HL-60 (cell line): ENCODE measurements at regions not wholly inside any gene's neighbourhood (a gene's known extent, or its start where the extent isn't known, plus 50 kb on each side); places are given as distances from the start of the nearest gene placed in this dataset.
"Not testable (repeated sequence)": the region's sequence is repeated elsewhere in the genome, so short reads cannot be mapped to it uniquely, and the experiment has no call there.

ENCODE experiments used
- DNase-seq, 2 experiments: peaks; one replicate each; pipeline ENCODE4 v3.0.0-alpha.2; 2010 to 2020; ENCODE audit warnings: low read depth in 1 of 2, low spot score in 1 of 2
- H3K27ac ChIP-seq: fragments of 250-450 bp; sonication (Bioruptor Pico); replicated peaks from 2 replicates; pipeline ENCODE4 v1.5.1; 2020; ENCODE audit warnings: mild to moderate bottlenecking, moderate library complexity
- H3K27me3 ChIP-seq: fragments of 250-450 bp; sonication (Bioruptor Pico); 2 replicates; pipeline ENCODE4 v1.5.1; 2021; ENCODE audit warnings: mild to moderate bottlenecking, moderate library complexity; ENCODE audit not compliant: insufficient read depth, poor library complexity, severe bottlenecking
- H3K4me3 ChIP-seq: replicated peaks from 2 replicates; pipeline ENCODE4 v1.5.1; 2011; ENCODE audit warnings: mild to moderate bottlenecking, control low read depth, low read length; ENCODE audit not compliant: insufficient read depth
- CTCF ChIP-seq: IDR thresholded peaks from one replicate; pipeline ENCODE4 v1.5.1; 2011; ENCODE audit warnings: low read length, control low read depth, inconsistent platforms; ENCODE audit not compliant: insufficient read depth
- GABPA ChIP-seq: IDR thresholded peaks from 2 replicates; pipeline ENCODE4 v1.6.1; 2012; ENCODE audit warnings: low read depth
- POLR2AphosphoS5 ChIP-seq: IDR thresholded peaks from 2 replicates; pipeline ENCODE4 v1.6.1; 2012; ENCODE audit warnings: low read depth
- SPI1 ChIP-seq: IDR thresholded peaks from 2 replicates; pipeline ENCODE4 v1.6.1; 2012; ENCODE audit warnings: low read depth, mild to moderate bottlenecking, borderline replicate concordance
- TF ChIP-seq, protein P1 (sequence below): IDR thresholded peaks from 2 replicates; pipeline ENCODE4 v1.6.1; 2012; ENCODE audit warnings: low read depth; ENCODE audit not compliant: insufficient replicate concordance

DNA sequence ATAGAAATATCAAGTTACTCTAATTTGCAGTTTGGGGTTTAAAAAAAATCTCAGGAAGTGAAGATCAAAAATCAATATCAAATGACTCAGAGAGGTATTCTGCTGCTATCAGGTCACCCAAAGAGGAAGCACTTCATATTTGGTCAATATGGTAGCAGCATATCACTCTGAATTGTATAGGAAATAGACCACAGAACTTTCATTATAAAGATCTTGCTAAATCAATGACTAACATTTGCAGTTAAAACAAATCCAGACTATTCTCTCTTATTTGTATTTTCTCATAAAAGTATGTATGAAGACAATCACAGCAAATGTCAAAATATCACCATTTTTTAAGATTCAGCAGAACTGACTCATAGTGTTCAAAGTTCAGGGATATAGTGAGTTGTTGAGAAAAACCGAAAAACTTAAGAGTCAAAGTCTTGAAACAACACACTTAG, 105.8 kb upstream of the PCSK1 start:
- DNase-seq: no peak
- Histone ChIP-seq H3K4me3 (no peak overlapping the region), H3K27me3 (no peaks in the 10 kb centered on the region), H3K27ac (no peak overlapping the region)
- TF ChIP-seq, protein P1, sequence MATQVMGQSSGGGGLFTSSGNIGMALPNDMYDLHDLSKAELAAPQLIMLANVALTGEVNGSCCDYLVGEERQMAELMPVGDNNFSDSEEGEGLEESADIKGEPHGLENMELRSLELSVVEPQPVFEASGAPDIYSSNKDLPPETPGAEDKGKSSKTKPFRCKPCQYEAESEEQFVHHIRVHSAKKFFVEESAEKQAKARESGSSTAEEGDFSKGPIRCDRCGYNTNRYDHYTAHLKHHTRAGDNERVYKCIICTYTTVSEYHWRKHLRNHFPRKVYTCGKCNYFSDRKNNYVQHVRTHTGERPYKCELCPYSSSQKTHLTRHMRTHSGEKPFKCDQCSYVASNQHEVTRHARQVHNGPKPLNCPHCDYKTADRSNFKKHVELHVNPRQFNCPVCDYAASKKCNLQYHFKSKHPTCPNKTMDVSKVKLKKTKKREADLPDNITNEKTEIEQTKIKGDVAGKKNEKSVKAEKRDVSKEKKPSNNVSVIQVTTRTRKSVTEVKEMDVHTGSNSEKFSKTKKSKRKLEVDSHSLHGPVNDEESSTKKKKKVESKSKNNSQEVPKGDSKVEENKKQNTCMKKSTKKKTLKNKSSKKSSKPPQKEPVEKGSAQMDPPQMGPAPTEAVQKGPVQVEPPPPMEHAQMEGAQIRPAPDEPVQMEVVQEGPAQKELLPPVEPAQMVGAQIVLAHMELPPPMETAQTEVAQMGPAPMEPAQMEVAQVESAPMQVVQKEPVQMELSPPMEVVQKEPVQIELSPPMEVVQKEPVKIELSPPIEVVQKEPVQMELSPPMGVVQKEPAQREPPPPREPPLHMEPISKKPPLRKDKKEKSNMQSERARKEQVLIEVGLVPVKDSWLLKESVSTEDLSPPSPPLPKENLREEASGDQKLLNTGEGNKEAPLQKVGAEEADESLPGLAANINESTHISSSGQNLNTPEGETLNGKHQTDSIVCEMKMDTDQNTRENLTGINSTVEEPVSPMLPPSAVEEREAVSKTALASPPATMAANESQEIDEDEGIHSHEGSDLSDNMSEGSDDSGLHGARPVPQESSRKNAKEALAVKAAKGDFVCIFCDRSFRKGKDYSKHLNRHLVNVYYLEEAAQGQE: no peak
- TF ChIP-seq POLR2AphosphoS5 (no peak), SPI1 (no peak), GABPA (no peak), CTCF (no peak)

DNA sequence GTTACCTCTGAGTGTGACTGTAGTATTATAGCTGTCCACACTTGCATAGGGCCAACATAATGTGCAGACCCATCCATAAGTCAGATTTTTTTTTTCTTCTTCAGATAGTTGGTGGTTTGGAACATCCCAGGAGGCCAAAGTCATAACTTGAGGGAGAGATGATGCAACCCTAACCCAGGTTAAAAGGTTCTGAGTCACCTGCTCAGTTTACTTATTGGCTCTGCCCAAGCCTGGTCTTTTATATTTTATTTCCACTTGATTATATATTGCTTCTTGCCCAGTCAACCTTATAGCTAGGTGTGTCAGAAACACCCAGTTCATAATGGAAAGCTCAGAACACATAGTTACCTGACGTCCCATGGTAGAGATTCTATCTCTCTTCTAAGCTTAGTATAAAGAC, 113.1 kb upstream of the PCSK1 start:
- Histone ChIP-seq H3K27ac (no peak overlapping the region), H3K4me3 (no peak overlapping the region), H3K27me3 (no peaks in the 10 kb centered on the region)
- no peak for TF ChIP-seq SPI1
- TF ChIP-seq, protein P1: no peak
- no peak for DNase-seq

- DNase-seq: no peak
- no peak overlapping the region for H3K4me3 ChIP-seq
- H3K27ac ChIP-seq: no peak overlapping the region
- TF ChIP-seq POLR2AphosphoS5 (no peak), SPI1 (no peak), GABPA (no peak)
- H3K27me3 ChIP-seq: no peaks in the 10 kb centered on the region
Measured at GRCh38 chr5:96547486-96547885, 114.4 kb upstream of the PCSK1 start.

DNA sequence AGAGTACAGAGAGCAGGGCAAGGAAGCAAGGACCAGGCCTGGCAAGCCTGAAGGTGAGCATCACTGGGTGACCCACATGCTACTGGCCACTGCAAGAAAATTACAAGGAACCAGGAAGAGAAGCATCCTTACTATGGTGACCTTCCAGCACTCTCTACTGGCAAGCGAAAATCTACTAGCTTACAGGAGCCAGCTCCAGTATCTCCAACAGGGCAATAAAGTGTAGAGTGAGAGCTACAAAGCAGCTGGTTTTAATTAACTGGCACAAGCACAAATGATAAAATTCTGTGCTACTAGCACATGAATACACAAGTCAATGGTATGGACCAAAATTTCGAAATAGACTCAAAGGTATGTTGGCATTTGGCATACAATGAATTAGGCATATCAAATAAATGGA, 113.3 kb upstream of the CAST start:
- no peak overlapping the region for H3K4me3 ChIP-seq
- TF ChIP-seq CTCF (no peak), GABPA (no peak), SPI1 (no peak), POLR2AphosphoS5 (no peak)
- TF ChIP-seq, protein P1: no peak
- DNase-seq: no peak
- H3K27me3 ChIP-seq: no peaks in the 10 kb centered on the region
- no peak overlapping the region for H3K27ac ChIP-seq

- H3K27me3 ChIP-seq, DNase-seq, H3K4me3 ChIP-seq, H3K27ac ChIP-seq: not testable (repeated sequence)
Measured at GRCh38 chr5:96560857-96561256, 101.3 kb upstream of the CAST start.
